ENCODE measurements at regions not wholly inside any gene's neighbourhood (a gene's known extent, or its start where the extent isn't known, plus 50 kb on each side); places are given as distances from the start of the nearest gene placed in this dataset.
A peak's percentile ranks its signal among the peaks of the same experiment; 100 is the strongest.

DNA sequence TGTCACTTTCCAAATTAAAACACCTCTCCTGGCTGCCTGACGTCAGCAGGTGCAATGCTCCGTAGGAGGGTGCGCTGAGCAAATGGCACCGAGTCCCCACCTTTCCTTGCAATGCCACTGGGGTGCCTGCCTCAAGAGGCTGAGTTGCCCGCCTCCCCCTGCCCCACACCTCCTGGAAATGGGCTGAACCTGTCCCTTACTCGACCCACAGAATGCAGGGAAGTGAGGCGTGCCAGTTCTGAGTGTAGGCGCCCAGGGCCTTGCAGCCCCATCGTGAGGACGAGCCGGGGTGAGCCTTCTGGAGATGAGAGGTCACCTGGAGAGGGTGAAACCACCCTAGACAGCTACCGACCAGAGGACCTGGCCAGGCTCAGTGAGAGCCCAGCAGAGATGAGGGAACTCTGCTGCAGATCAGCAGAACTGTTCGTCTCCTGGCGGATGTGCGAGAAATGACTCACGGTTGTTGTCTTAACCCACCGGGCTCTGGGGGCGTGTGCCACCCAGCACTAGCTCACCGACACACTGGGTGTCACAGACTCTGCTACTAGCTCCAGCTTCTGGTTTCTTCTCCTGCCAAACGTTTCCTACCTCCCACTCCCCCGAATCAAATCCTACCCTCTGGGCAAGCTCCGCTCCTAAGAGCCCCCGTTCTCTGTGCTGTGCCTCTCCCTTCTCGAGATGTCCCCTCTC is 168.7 kb upstream of the HDAC4 start:
- no peak for ATAC-seq
- peaks cover 0 to 39% (median 5%) of the 10 kb centered on the region in 9 donors for H3K27me3 ChIP-seq
- 71 to 82% (median 76%) methylated on average over 21 to 24 of the region's 24 CpGs for WGBS, 4 donors
- no peaks in the 10 kb centered on the region for H3K9me3 ChIP-seq
- peak in 1 of 5 donors; percentile 37 for DNase-seq
- no peaks in the 10 kb centered on the region for H3K4me1 ChIP-seq
- intact Hi-C loops (cut with DNase I), result no loop called here
- H3K27ac ChIP-seq, result no peak overlapping the region
- H3K36me3 ChIP-seq, result no peaks in the 10 kb centered on the region
- TF ChIP-seq, protein P1, sequence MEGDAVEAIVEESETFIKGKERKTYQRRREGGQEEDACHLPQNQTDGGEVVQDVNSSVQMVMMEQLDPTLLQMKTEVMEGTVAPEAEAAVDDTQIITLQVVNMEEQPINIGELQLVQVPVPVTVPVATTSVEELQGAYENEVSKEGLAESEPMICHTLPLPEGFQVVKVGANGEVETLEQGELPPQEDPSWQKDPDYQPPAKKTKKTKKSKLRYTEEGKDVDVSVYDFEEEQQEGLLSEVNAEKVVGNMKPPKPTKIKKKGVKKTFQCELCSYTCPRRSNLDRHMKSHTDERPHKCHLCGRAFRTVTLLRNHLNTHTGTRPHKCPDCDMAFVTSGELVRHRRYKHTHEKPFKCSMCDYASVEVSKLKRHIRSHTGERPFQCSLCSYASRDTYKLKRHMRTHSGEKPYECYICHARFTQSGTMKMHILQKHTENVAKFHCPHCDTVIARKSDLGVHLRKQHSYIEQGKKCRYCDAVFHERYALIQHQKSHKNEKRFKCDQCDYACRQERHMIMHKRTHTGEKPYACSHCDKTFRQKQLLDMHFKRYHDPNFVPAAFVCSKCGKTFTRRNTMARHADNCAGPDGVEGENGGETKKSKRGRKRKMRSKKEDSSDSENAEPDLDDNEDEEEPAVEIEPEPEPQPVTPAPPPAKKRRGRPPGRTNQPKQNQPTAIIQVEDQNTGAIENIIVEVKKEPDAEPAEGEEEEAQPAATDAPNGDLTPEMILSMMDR (IDR thresholded peaks at IDR 0.05), result no peak
- no peak for TF ChIP-seq POLR2A (IDR thresholded peaks at IDR 0.05)
- H3K4me3 ChIP-seq, result no peak overlapping the region

DNA sequence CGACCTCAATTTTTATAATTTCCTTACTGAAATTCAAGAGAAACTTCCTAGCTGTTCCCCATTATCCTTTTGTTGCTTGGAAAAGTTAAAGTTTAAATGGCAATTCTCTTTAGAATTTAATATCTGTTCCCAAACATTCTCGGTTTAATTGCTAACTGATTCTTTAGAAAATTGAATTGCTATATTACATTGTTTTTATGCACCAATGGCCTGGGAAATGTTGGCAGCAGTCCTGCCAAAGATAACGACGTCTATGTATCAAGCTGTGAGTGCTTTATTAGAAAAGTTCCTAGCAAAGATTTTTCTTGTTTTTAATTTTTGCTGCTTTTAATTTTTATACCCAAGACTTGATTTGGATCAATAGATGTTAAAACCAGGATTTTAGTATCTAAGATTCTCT is 167.8 kb upstream of the HDAC4 start:
- 39 to 51% (median 45%) methylated on average over 4 of the region's 4 CpGs for WGBS, 4 donors
- TF ChIP-seq, protein P1 (IDR thresholded peaks at IDR 0.05), result no peak
- no peak for TF ChIP-seq POLR2A (IDR thresholded peaks at IDR 0.05)
- Histone ChIP-seq H3K4me1 (no peaks in the 10 kb centered on the region), H3K4me3 (no peak overlapping the region), H3K27me3 (peaks cover 0 to 42% (median 4%) of the 10 kb centered on the region in 9 donors), H3K36me3 (no peaks in the 10 kb centered on the region), H3K27ac (no peak overlapping the region), H3K9me3 (no peaks in the 10 kb centered on the region)
- ATAC-seq (no peak), DNase-seq (no peak)
- intact Hi-C loops (cut with DNase I), result no loop called here

DNA sequence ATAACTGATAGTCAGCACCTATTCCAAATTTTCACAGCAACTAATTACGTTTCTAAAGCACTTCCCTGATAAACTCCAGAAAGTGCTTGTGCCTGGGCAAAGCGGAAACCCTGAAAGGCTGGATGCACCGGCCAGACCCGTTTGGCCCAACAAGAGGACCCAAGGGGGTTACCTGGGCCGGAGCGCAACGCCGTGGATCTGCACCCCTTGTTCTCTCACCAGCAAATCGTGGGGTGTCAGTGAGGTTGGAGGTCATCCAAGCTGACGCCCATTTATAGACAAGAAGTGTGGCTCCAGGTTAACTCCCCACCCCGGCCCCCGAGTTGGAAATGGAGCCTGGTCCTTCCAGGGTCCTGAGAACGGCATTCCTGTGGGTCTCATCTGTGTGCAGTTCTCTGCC is 167.0 kb upstream of the HDAC4 start:
- intact Hi-C loops (cut with DNase I), result no loop called here
- Histone ChIP-seq H3K4me3 (no peak overlapping the region), H3K9me3 (no peaks in the 10 kb centered on the region), H3K27me3 (peaks cover 0 to 40% (median 4%) of the 10 kb centered on the region in 9 donors), H3K4me1 (no peaks in the 10 kb centered on the region), H3K27ac (no peak overlapping the region), H3K36me3 (no peaks in the 10 kb centered on the region)
- 80 to 89% (median 86%) methylated on average over 12 to 13 of the region's 13 CpGs for WGBS, 4 donors
- TF ChIP-seq, protein P1 (IDR thresholded peaks at IDR 0.05), result no peak
- no peak for ATAC-seq
- DNase-seq, result no peak

DNA sequence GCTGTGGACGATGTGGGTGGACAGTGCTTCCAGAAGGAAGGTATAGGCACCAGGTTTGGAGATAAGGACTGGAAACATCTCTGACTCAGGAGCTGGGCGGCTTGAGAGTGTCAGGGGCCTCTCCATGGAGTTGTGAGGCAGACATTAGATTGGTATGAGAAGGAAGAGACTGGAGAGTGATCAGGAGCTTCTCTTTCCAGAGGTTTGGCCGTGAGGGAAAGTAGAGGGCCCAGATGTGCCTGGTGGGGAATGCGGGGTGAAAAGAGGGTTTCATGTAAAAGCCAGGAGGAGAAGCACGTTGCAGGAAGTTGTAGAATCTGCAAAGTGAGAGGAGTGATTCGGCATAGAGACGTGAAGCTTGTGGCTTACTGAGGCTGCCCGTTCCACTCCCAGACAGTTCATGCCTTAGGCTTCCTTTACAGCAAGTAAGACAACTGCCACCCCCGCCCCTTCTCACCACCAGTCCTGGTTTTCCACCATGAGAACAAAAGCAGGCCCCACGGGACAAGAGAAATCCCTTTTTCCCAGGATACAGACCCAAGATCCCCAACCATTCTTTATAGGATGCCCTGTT is 166.3 kb upstream of the HDAC4 start:
- intact Hi-C loops (cut with DNase I), result no loop called here

More for the DNA sequence above, 166.3 kb upstream of the HDAC4 start:
- WGBS, 4 donors, result 53 to 67% (median 58%) methylated on average over 10 of the region's 10 CpGs
- DNase-seq (no peak), ATAC-seq (no peak)
- peaks cover 0 to 40% (median 4%) of the 10 kb centered on the region in 9 donors for H3K27me3 ChIP-seq
- no peaks in the 10 kb centered on the region for H3K9me3 ChIP-seq
- H3K4me3 ChIP-seq, result no peak overlapping the region
- no peak for TF ChIP-seq POLR2A (IDR thresholded peaks at IDR 0.05)
- TF ChIP-seq, protein P1 (IDR thresholded peaks at IDR 0.05), result no peak
- H3K4me1 ChIP-seq, result no peaks in the 10 kb centered on the region
- no peaks in the 10 kb centered on the region for H3K36me3 ChIP-seq
- no peak overlapping the region for H3K27ac ChIP-seq
